Hindlimb muscle (tissue), 1 donor: ENCODE measurements at regions not wholly inside any gene's neighbourhood (a gene's known extent, or its start where the extent isn't known, plus 50 kb on each side); places are given as distances from the start of the nearest gene placed in this dataset.

Experiments
- DNase-seq: peaks from one replicate; pipeline ENCODE4 v3.0.0-alpha.2; 2013

DNA sequence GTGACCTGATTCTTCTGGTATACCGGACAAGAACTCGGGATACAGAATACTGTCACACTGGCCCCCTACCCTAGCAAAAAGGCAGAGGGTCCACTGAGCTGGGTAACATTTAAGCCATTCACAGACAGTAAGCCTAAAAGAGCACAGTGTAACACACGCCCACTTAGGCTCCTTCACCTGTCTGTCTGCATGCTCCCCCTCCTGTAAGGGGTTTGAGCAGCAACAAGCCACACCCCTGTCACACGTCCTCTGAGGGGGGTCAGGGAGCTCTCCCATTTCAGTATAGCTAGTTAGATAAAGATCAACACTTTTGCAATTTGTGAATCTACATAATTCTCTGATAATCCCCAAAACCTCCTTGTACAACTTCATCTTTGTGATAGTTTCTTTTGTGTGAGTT is 586.3 kb upstream of the LMCD1 start:
- no peak for DNase-seq

DNA sequence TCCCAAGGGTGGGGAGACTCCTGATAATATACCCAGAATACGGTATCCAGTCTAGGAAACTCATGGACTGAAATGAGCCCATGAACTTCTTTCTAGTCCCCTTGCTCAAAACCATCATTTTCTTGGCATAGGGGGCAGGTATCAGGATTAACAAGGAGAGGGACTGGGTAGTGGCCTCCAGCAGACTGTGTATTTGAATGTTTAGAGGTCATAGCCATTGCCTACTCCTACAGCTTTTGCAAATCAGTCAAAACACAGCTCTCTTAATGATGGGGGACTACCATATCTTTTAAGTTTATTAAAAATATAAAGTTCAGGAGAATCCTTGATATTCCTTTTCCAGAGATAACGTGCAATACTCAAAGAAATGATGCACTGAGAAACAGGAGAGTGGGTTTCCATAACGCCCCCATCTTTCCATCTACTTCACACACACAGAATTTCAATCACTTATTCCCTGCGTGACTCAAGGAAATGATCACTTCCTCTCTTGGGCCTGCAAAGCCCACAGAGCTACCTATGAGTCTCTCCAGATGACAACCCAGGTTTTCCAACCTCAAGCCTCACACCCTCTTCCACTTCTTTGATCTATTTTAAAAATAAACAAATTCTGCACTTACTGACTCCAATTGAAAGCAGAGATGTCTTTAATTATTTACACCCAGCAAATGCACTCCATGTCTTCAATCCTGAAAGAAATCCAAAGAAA is 584.0 kb upstream of the LMCD1 start:
- DNase-seq = no peak

- DNase-seq = no peak
Measured at GRCh38 chr3:7920211-7920610, 581.4 kb upstream of the LMCD1 start.

DNA sequence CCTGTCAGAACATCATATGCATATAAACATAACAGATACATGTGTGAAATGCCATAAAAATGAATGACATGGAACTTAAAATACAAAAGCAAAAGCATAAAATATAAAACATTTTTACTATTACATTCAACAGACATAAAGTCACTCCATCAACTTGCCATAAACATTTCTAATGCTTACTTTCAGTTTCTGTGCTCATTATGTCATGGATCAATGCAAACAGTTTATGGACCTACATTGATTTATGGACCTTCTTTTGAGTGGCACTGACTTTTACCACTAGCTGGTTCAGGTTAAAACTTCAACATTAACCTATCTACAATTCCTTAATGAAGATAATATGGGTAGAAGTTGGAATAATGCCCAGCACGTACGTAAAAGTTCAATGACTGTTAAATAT is 577.4 kb upstream of the LMCD1 start:
- no peak for DNase-seq

DNA sequence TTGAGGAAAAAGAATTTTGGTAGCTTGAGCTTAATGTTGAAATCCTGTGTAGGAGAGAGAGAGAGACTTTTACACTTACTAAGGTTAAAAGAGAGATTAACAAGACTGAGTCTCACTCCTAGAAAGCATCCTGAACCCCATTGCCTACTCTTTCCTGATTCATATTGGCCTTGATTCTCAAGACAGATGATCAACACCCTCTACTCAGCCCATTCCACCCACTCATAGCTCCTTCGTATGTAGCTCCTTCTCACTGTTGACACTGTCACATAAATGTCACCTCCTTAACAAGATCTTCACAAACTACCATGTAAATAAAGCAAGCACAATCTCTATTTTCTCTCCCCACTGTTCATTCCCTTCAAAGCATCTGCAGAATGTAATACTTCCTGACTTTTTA is 574.6 kb upstream of the LMCD1 start:
- no peak for DNase-seq

DNA sequence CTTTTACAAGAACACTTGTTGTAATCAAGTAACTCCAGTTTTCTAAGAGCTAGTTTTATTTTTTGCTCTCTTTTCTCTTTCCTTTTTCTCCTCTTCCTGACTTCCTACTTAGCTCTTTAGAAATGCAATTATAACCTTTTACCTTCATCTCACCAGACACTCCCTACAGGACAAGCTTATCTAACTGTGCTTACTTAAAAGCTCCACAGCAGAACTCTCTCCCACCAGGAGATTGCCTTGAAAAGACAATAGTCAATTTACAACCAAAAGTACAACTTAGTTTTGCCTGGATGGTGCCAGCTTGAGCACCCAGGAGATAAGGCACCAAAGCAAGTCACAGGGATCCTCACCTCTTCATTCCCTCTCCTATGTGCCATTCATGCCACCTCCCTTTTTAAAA is 573.8 kb upstream of the LMCD1 start:
- DNase-seq = no peak

DNA sequence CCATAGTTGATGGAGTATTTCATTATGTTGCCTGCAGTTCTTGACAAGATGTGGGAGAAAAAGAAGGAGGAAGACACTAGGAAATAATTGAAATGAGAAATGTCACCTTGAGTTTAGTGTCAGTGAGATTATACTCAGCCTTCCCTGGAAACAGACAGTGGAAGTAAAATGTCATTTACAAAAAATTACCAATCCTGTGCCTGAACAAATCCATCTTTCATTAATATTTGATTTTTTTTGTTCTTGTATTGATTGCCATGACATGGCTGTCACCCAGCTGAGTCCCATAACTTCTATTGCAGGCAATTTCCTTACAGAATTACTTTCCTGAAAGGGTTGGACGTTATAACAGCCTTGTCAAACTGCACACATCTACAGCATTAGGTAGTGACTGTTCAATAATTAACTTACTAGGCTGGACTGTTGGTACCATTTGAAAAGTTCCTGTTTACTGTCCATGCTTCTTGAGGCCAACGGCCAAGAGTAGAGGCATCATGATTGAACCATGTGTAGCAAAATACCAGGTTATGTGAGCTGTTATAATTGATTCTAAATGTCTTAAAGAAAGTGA is 572.2 kb upstream of the LMCD1 start:
- DNase-seq = no peak

DNA sequence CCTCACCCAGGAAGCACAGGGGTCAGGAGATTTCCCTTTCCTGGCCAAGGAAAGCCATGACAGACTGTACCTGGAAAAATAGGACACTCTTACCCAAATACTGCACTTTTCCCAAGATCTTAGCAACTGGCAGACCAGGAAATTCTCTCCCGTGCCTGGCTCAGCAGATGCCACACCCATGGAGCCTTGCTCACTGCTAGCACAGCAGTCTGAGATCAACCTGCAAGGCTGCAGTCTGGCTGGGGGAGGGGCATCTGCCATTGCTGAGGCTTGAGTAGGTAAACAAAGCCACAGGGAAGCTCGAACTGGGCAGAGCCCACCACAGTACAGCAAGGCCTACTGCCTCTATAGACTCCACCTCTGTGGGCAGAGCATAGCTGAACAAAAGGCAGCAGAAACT is 567.3 kb upstream of the LMCD1 start:
- no peak for DNase-seq

- no peak for DNase-seq
Measured at GRCh38 chr3:7947930-7948329, 553.7 kb upstream of the LMCD1 start.

GRCh38 chr3:7950890-7951289 is 550.7 kb upstream of the LMCD1 start:
- no peak for DNase-seq

- DNase-seq = no peak
Measured at GRCh38 chr3:7953449-7954014, 548.1 kb upstream of the LMCD1 start.

GRCh38 chr3:7957024-7957423 is 544.6 kb upstream of the LMCD1 start:
- no peak for DNase-seq

- DNase-seq = no peak
Measured at GRCh38 chr3:7959094-7959493, 542.5 kb upstream of the LMCD1 start.

DNA sequence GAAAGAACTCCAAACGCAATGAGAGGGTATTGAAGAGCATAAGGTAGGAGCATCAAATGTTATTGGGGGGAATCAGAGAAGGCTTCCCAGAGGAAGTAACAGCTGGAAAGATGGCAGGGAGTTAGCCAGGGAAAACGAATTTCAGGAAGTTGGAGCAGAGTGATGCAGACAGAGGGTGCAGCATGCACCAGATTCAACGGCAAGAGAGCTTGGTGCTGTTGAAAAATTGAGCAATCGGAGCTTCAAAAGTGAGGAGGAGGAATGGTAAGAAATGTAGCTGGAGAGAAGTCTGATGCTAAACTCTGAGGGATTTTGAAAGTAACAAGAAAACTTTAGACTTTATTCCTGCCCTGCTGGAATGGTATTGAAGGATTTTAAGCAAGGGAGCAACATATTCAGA is 541.0 kb upstream of the LMCD1 start:
- no peak for DNase-seq

GRCh38 chr3:7962301-7962700 is 539.3 kb upstream of the LMCD1 start:
- DNase-seq = peak; percentile 53

GRCh38 chr3:7964899-7965298 is 536.7 kb upstream of the LMCD1 start:
- DNase-seq = no peak

- no peak for DNase-seq
Measured at GRCh38 chr3:7973006-7973405, 528.6 kb upstream of the LMCD1 start.

- no peak for DNase-seq
Measured at GRCh38 chr3:7977245-7978086, 524.2 kb upstream of the LMCD1 start.

DNA sequence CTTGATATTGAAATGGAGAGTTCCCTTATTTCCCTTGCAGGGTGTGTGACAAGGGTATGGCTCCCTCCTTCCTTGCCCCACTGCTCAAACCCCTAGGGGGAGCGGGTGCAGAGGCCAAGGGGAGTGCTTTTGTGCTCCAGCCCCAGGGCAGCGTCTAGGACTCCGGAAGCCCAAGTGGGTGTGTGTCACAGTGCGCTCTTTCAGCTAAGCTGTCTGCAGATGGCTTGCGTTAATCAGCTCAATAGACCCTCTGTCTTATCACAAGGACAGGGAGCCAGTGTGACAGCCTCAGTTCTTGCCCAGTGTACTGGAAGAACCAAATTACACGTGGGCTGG is 523.6 kb upstream of the LMCD1 start:
- no peak for DNase-seq

DNA sequence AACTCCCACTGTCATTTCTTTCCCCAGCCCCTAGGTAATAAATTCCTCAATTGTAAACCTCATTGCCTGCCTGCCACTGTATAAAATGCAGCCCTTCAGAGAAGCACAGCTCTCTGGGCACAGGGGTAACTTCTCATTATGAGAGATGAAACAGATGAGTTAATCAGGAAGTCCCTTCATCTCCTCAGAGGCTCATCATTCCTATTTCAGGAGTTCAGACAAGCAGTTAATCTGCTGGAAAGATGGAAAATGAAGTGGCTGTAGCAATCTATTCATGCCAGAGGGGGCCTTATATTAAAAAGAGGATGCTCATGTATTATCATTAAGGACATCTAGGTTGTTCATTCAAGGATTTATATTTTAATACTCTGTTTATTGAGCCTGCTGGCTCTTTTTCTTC is 519.5 kb upstream of the LMCD1 start:
- no peak for DNase-seq

DNA sequence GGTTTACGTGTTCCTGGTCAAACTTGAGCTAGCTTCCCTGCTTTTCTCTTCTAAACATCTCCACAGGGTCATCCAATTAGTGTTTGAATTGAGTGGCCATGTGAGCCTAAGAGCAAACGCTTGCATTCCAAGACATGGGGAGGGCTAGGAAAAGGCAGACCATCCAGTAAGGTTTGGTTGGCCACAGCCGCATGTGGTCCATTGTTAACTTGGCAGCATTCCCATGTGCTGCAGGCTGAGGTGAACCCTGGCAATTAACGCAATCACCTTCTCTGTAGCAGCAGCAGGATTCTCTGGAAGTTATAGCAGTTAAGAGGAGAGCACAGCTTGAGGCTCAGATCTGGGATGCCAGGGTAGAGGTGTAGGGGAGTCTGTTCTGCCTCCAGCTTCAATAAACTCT is 502.2 kb upstream of the LMCD1 start:
- no peak for DNase-seq

DNA sequence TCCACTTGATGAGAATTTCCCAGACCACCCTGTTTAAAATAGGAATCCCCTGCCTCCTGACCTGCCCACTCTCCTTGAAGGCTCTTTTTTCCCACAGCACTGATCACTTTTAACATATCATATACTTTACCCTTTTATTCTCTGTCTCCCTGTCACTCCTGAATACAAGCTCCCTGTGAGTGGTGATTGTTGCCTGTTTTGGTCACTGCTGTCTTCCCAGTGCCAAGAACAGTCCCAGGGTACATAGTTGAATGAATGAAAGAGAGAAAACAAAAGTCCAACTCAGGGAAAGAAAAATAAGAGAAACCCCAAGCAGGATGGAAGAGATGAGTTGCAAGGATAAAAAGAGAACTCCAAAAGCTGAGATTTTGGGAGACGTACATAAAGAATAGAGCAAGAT is 500.3 kb upstream of the LMCD1 start:
- no peak for DNase-seq

DNA sequence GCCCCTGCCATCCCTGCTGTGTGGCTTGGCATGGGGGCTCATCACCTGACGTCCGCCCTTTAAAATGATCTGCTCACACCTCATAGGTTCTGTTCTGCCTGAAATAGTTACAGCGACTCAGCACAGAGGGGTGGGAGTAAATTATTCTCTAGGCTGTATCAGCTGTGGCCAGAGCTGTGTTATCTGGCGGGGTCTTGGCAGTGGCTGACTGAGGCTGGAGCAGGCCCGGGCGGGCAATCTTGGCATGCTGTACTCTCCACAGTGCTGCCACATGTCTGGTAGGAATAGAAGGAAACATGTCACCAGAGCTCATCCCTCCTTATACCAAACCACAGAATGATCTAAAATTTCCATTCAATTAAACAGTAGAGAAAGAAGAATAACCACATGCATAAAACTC is 499.9 kb upstream of the LMCD1 start:
- no peak for DNase-seq

DNA sequence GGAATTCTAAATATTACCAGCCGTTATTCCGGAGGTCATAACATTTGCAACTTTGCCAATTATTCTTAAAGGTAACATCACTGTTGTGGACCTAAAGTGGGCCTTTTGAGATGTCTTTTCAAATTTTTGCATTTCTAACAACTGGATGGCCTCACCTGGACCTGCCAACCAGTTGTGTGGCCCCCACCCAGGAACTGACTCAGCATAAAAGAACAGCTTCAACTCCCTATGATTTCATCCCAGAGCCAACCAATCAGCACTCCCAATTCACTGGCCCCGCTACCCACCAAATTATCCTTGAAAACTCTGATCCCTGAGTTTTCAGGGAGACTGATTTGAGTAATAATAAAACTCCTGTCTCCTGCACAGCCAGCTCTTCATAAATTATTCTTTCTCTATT is 489.7 kb upstream of the LMCD1 start:
- no peak for DNase-seq
